ENCODE measurements at regions not wholly inside any gene's neighbourhood (a gene's known extent, or its start where the extent isn't known, plus 50 kb on each side); places are given as distances from the start of the nearest gene placed in this dataset.
"Not testable (repeated sequence)": the region's sequence is repeated elsewhere in the genome, so short reads cannot be mapped to it uniquely, and the experiment has no call there.

- TF ChIP-seq POLR2AphosphoS5 (IDR thresholded peaks at IDR 0.05; ENCODE audit: borderline replicate concordance, low read depth, low read length); EZH2 (IDR thresholded peaks at IDR 0.05); FOXP2 (optimal IDR thresholded peaks at IDR 0.05; ENCODE audit: control extremely low read depth, extremely low read length, insufficient read depth): not testable (repeated sequence)
Observed at GRCh38 chr21:6097736-6098135, 4423.6 kb upstream of the TPTE start.

Measured in SK-N-MC (cell line).